Endothelial cell of umbilical vein (primary cell): ENCODE measurements at regions not wholly inside any gene's neighbourhood (a gene's known extent, or its start where the extent isn't known, plus 50 kb on each side); places are given as distances from the start of the nearest gene placed in this dataset.

Experiments
- EZH2 ChIP-seq: IDR thresholded peaks from 2 replicates; pipeline ENCODE4 v1.6.1; 2012; ENCODE audit warnings: borderline replicate concordance, low read depth, mild to moderate bottlenecking, moderate library complexity, low read length, inconsistent platforms; ENCODE audit not compliant: severe bottlenecking
- MYC ChIP-seq: IDR thresholded peaks from one replicate; pipeline ENCODE4 v1.6.1; 2011; ENCODE audit warnings: mild to moderate bottlenecking, low read depth, low read length
- POLR2A ChIP-seq: IDR thresholded peaks from 2 replicates; pipeline ENCODE4 v1.6.1; 2012; ENCODE audit warnings: low read depth, mild to moderate bottlenecking, control low read depth, low read length
- POLR2AphosphoS5 ChIP-seq: IDR thresholded peaks from 2 replicates; pipeline ENCODE4 v1.6.1; 2012; ENCODE audit warnings: low read depth, mild to moderate bottlenecking, control low read depth, low read length, moderate library complexity; ENCODE audit not compliant: insufficient read depth
- TF ChIP-seq, protein P1 (sequence below), 2 donors: IDR thresholded peaks; 1 replicate in 1 of 2; 2 replicates in 1 of 2; pipeline ENCODE4 v1.5.1; 2011; ENCODE audit warnings: low read length in 2 of 2, mild to moderate bottlenecking in 2 of 2, moderate library complexity in 2 of 2, control low read depth in 1 of 2, inconsistent platforms in 1 of 2, low read depth in 1 of 2; ENCODE audit not compliant: insufficient read depth in 1 of 2; ENCODE audit errors: extremely low read depth in 1 of 2

DNA sequence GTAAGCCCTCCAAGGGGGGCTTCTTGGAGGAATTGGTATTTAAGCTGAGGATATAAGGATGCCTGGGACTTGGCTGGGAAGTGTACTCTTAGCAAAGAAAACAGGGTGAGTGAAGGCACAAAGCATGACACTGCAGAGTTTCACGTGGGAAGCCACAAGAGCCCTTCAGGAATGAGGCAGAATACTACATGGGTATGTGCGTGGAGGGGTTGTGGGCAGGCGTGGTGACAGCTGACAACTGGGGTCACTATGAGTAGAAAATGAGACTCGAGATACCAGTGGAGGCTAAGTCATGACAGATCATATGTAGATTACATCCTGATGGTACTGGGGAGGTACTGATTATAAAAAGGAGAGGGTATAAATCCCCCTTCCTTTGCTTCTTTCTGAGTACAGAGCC lies 78.1 kb upstream of the XYLT1 start:
- TF ChIP-seq POLR2AphosphoS5 (no peak), MYC (no peak), POLR2A (no peak), EZH2 (no peak)
- TF ChIP-seq, protein P1, sequence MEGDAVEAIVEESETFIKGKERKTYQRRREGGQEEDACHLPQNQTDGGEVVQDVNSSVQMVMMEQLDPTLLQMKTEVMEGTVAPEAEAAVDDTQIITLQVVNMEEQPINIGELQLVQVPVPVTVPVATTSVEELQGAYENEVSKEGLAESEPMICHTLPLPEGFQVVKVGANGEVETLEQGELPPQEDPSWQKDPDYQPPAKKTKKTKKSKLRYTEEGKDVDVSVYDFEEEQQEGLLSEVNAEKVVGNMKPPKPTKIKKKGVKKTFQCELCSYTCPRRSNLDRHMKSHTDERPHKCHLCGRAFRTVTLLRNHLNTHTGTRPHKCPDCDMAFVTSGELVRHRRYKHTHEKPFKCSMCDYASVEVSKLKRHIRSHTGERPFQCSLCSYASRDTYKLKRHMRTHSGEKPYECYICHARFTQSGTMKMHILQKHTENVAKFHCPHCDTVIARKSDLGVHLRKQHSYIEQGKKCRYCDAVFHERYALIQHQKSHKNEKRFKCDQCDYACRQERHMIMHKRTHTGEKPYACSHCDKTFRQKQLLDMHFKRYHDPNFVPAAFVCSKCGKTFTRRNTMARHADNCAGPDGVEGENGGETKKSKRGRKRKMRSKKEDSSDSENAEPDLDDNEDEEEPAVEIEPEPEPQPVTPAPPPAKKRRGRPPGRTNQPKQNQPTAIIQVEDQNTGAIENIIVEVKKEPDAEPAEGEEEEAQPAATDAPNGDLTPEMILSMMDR (IDR thresholded peaks at IDR 0.05; ENCODE audit: extremely low read depth in 1 of 2, insufficient read depth in 1 of 2, low read depth in 1 of 2, low read length in 2 of 2), result no peak
